C4-2B (cell line): ENCODE measurements at regions not wholly inside any gene's neighbourhood (a gene's known extent, or its start where the extent isn't known, plus 50 kb on each side); places are given as distances from the start of the nearest gene placed in this dataset.
"Not testable (repeated sequence)": the region's sequence is repeated elsewhere in the genome, so short reads cannot be mapped to it uniquely, and the experiment has no call there.

Source experiments
- ZFX ChIP-seq: fragments of 450-650 bp; IDR thresholded peaks from 2 replicates; pipeline ENCODE4 v1.6.1; 2017
- TF ChIP-seq, protein P1 (sequence below): fragments of 450-650 bp; conservative IDR thresholded peaks from 2 replicates; pipeline ENCODE4 v1.5.1; 2017; ENCODE audit warnings: mild to moderate bottlenecking

DNA sequence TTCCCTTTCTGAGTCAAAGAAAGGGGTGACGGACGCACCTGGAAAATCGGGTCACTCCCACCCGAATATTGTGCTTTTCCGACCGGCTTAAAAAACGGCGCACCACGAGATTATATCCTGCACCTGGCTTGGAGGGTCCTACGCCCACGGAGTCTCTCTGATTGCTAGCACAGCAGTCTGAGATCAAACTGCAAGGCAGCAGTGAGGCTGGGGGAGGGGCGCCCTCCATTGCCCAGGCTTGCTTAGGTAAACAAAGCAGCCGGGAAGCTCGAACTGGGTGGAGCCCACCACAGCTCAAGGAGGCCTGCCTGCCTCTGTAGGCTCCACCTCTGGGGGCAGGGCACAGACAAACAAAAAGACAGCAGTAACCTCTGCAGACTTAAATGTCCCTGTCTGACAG lies 83.5 kb downstream of the CYP26B1 start:
- TF ChIP-seq, protein P1, sequence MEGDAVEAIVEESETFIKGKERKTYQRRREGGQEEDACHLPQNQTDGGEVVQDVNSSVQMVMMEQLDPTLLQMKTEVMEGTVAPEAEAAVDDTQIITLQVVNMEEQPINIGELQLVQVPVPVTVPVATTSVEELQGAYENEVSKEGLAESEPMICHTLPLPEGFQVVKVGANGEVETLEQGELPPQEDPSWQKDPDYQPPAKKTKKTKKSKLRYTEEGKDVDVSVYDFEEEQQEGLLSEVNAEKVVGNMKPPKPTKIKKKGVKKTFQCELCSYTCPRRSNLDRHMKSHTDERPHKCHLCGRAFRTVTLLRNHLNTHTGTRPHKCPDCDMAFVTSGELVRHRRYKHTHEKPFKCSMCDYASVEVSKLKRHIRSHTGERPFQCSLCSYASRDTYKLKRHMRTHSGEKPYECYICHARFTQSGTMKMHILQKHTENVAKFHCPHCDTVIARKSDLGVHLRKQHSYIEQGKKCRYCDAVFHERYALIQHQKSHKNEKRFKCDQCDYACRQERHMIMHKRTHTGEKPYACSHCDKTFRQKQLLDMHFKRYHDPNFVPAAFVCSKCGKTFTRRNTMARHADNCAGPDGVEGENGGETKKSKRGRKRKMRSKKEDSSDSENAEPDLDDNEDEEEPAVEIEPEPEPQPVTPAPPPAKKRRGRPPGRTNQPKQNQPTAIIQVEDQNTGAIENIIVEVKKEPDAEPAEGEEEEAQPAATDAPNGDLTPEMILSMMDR = not testable (repeated sequence)
- TF ChIP-seq ZFX = not testable (repeated sequence)
